Suppressor macrophage treated with lipopolysaccharide for 1 hour (primary cell): ENCODE measurements at regions not wholly inside any gene's neighbourhood (a gene's known extent, or its start where the extent isn't known, plus 50 kb on each side); places are given as distances from the start of the nearest gene placed in this dataset.
"Not testable (repeated sequence)": the region's sequence is repeated elsewhere in the genome, so short reads cannot be mapped to it uniquely, and the experiment has no call there.

Source experiments
- DNase-seq, 3 donors: peaks; one replicate each; pipeline ENCODE4 v3.0.0-alpha.2; 2020 to 2022

DNA sequence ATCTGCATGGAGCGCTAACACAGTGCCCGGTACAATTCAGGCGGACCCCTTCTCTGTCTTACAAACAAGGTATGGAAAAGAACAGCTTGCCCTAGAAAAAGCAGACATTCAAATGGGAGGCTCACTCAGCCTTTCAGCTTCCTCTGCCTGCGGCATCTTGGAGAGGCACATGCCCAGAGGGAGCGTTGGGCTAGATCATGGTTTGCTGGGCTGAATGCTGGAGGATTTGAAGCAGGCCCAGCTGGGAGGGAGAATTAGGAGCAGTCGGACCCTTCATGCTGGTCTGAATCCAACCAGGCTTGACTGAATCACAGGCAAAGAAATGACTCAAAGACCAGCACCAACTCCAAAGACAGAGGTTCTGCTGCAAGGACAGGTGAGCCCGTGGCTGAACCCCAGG lies 286.7 kb upstream of the FRG1 start:
- not testable (repeated sequence) for DNase-seq

- peak in 1 of 3 donors; percentile 9 for DNase-seq
Observed at GRCh38 chr4:189654396-189654795, 286.3 kb upstream of the FRG1 start.

- DNase-seq = not testable (repeated sequence)
Observed at GRCh38 chr4:189655817-189656216, 284.9 kb upstream of the FRG1 start.

DNA sequence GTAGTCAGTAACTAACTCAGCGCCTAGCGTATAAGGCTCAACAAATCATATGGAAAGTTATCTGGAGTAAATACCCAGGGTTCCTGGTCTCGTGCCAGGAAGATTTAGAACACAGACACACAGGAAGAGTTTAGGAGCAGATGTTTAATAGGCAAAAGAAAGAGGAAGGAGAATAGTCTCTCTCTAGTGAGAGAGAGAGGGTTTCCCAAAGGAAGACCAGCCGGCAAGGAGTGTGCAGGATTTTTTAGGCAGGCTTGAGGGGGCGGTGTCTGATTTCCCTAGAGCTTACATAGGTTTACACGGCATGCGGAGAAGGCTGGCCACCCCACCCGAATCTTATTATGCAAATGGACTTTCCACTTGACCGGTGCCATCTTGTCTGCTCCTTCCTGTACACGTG lies 284.0 kb upstream of the FRG1 start:
- DNase-seq = peak; percentile 60 to 71 (median 65)

DNA sequence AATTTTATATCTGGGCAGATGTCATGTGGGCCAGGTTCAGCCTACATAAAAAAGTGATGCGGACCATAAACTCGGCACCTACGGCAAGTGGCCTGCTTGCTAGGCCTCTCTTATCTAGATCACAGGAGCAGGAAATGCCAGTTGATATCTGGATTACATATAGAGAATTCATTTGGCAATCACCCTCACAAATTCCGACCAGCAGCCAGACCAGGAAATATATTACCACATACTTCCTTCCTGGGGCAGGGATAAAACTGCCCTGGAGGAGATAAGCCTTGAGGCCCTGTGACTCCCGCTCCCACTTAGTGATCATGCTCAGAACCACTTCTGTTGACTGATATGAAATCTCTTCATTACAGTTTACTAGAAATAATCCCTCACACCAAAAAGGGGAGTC lies 282.4 kb upstream of the FRG1 start:
- DNase-seq = peak; percentile 1 to 21 (median 7)

GRCh38 chr4:189658831-189659230 lies 281.8 kb upstream of the FRG1 start:
- peak; percentile 46 to 57 (median 56) for DNase-seq

DNA sequence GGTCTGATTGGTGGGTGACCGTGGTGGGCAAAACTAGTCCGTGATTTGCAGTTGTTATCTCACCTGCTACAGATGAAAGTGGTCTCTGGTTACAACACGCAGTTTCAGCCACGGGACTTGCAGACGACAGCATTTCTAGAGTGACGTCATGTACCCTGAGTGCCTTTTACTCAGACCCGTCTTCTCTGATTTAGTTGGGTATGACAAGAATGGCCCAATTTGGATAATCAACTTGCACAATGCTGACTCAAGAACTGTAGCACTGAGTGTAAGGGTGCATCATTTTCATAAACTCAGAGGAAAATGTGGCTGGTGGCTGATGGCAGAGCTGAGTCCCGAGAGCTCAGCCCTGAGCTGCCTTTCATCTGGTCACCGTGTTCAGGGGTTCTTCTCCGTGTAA lies 281.4 kb upstream of the FRG1 start:
- peak; percentile 80 to 95 (median 92) for DNase-seq

DNA sequence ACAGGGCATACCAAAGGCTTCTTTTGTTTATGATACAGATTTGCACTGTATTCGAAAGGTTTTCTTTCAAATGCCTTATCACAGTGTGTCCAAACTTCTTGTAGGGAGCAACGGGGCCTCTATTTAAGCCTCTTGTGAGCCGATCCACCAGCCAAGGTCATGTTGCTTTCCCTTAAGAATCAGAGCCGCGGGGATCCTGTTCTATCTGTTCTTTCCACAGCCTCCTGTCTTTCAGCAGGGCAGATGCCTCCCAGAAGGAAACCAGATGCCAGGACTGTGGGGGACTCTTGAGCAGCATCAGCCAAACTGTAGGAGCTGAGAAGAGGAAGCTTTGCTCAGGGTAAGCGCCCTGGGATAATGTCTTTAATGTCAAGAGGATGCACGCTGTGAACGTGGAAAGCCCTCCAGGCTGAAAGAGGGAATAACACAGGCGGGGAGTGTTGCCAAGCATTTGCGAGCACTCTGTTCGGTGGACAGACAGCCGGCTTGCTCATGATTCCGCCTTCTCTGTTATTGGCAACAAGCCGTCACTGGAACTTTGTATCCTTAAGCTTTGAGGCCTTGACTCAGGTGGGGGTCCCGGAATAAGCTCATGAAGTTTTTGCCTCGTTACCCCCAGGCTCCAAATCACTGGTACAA lies 279.8 kb upstream of the FRG1 start:
- DNase-seq = no peak

DNA sequence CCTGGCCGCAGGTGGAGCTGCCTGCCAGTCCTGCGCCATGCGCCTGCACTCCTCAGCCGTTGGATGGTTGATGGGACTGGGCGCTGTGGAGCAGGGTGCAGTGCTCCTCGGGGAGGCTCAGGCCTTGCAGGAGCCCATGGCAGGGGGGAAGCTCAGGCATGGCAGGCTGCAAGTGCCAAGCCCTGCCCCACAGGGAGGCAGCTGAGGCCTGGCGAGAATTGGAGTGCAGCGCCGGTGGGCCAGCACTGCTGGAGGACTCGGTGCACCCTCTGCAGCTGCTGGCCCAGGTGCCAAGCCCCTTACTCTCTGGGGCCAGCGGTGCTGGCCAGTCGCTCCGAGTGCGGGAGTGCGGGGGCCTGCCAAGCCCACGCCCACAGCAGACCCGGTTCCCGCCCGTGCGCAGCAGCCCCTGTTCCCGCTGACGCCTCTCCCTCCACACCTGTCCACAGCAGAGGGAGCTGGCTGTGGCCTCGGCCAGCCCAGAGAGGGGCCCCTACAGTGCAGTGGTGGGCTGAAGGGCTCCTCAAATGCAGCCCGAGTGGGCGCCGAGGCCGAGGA lies 275.9 kb upstream of the FRG1 start:
- no peak for DNase-seq

GRCh38 chr4:189665712-189666305 lies 274.9 kb upstream of the FRG1 start:
- DNase-seq = not testable (repeated sequence)

- DNase-seq = not testable (repeated sequence)
Observed at GRCh38 chr4:189667386-189667785, 273.3 kb upstream of the FRG1 start.

GRCh38 chr4:189697675-189698245 lies 242.9 kb upstream of the FRG1 start:
- not testable (repeated sequence) for DNase-seq

GRCh38 chr4:189703000-189703399 lies 237.7 kb upstream of the FRG1 start:
- not testable (repeated sequence) for DNase-seq

DNA sequence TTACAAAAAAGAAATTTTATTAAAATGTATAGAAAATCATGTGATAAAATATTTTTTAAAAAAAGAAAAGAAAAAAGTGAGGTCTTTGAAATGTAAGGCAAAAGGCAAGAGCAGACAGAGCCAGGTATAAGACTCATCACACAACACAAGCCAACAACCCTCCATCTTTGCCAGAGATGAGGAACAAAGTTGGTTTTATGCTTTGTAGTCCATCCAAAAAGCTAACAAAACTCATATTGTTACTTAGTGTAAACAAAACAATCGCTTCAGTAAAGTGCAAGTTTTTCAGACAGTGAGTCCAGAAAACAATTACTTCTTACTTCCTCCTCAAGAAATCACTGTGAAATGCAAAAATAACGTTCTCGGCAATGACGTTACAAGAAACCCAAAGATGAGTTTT lies 233.9 kb upstream of the FRG1 start:
- DNase-seq = not testable (repeated sequence)

- DNase-seq = not testable (repeated sequence)
Observed at GRCh38 chr4:189707227-189707626, 233.4 kb upstream of the FRG1 start.

DNA sequence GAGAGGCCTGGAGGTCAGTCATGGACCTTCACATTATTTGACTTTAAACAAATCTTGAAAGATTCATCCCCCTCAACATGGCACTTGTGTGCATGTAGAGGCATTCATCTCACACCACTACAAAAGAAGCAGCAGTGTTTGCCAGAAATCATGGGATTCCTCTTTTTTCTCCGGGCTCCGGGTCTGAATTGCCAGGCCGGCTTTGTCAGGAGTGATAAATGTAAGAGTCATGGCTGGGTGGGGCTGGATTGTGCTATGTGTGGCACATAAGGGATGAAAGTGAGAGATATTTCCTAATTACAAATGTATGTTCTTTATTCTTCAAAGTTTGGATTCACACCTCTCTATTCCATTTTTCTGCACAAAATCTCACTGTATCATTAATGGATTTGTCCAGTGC lies 228.7 kb upstream of the FRG1 start:
- not testable (repeated sequence) for DNase-seq

GRCh38 chr4:189721016-189721993 lies 219.4 kb upstream of the FRG1 start:
- not testable (repeated sequence) for DNase-seq

GRCh38 chr4:189722324-189723003 lies 218.2 kb upstream of the FRG1 start:
- peak in 1 of 3 donors; percentile 0 for DNase-seq

- DNase-seq = not testable (repeated sequence)
Observed at GRCh38 chr4:189727982-189728638, 212.6 kb upstream of the FRG1 start.

GRCh38 chr4:189731989-189732388 lies 208.7 kb upstream of the FRG1 start:
- DNase-seq = not testable (repeated sequence)

- DNase-seq = not testable (repeated sequence)
Observed at GRCh38 chr4:189733507-189733906, 207.2 kb upstream of the FRG1 start.
